ENCODE measurements at regions not wholly inside any gene's neighbourhood (a gene's known extent, or its start where the extent isn't known, plus 50 kb on each side); places are given as distances from the start of the nearest gene placed in this dataset.
"Not testable (repeated sequence)": the region's sequence is repeated elsewhere in the genome, so short reads cannot be mapped to it uniquely, and the experiment has no call there.

- DNase-seq, result no peak
Measured at GRCh38 chrX:13420545-13421183, 100.8 kb upstream of the ATXN3L start.

GRCh38 chrX:13419918-13420317, 100.1 kb upstream of the ATXN3L start:
- no peak for DNase-seq

- no peak for DNase-seq
Measured at GRCh38 chrX:13419276-13419675, 99.4 kb upstream of the ATXN3L start.

- DNase-seq, result no peak
Measured at GRCh38 chrX:13418126-13419097, 98.6 kb upstream of the ATXN3L start.

GRCh38 chrX:13415509-13415908, 95.7 kb upstream of the ATXN3L start:
- DNase-seq, result no peak

GRCh38 chrX:13414006-13414647, 94.3 kb upstream of the ATXN3L start:
- no peak for DNase-seq

GRCh38 chrX:13412208-13412600, 92.4 kb upstream of the ATXN3L start:
- DNase-seq, result no peak

GRCh38 chrX:13411496-13412207, 91.8 kb upstream of the ATXN3L start:
- no peak for DNase-seq

GRCh38 chrX:13408599-13408998, 88.7 kb upstream of the ATXN3L start:
- DNase-seq, result not testable (repeated sequence)

- DNase-seq, result not testable (repeated sequence)
Measured at GRCh38 chrX:13404777-13405176, 84.9 kb upstream of the ATXN3L start.

- no peak for DNase-seq
Measured at GRCh38 chrX:13404364-13404763, 84.5 kb upstream of the ATXN3L start.

GRCh38 chrX:13401724-13402123, 81.9 kb upstream of the ATXN3L start:
- DNase-seq, result no peak

GRCh38 chrX:13398839-13399238, 79.0 kb upstream of the ATXN3L start:
- DNase-seq, result no peak

GRCh38 chrX:13397878-13398818, 78.3 kb upstream of the ATXN3L start:
- DNase-seq, result no peak

- no peak for DNase-seq
Measured at GRCh38 chrX:13396924-13397323, 77.1 kb upstream of the ATXN3L start.

- no peak for DNase-seq
Measured at GRCh38 chrX:13389501-13389900, 69.6 kb upstream of the ATXN3L start.

GRCh38 chrX:13387666-13388494, 68.0 kb upstream of the ATXN3L start:
- peak; percentile 13 for DNase-seq

- no peak for DNase-seq
Measured at GRCh38 chrX:13386636-13387035, 66.8 kb upstream of the ATXN3L start.

GRCh38 chrX:13386092-13386491, 66.2 kb upstream of the ATXN3L start:
- no peak for DNase-seq

- no peak for DNase-seq
Measured at GRCh38 chrX:13383907-13384306, 64.1 kb upstream of the ATXN3L start.

GRCh38 chrX:13381514-13381913, 61.7 kb upstream of the ATXN3L start:
- DNase-seq, result no peak
